ENCODE measurements at regions not wholly inside any gene's neighbourhood (a gene's known extent, or its start where the extent isn't known, plus 50 kb on each side); places are given as distances from the start of the nearest gene placed in this dataset.

- no peak for TF ChIP-seq NR1H2 (CRISPR knock-in tag; IDR thresholded peaks at IDR 0.05)
These were observed 493.3 kb downstream of the MAFB start (continued) for GRCh38 chr20:40195742-40196141.

DNA sequence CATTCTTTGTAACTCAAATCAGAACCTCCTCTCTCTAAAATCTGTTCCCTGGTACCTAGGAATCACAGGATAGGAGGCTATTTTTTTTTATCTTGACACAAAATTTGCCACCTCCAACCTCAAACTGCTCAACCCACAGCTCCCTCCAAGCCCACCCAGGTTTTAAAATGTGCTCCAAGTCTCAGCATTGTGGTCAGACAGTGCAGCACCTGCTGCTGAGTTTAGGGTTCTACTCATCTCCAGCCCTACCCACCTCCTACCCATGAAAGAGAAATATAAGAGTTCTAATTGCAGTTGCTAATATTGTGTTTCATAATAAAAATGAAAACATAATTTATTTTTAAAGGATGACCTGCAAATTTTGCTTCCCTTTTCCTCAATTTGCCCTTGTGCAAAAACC, 496.5 kb downstream of the MAFB start:
- Mint-ChIP-seq H3K9me3 (no peaks in the 10 kb centered on the region), H3K27ac (no peak overlapping the region), H3K27me3 (ENCODE audit: low read depth) (no peaks in the 10 kb centered on the region), H3K4me1 (peaks cover 13% of the 10 kb centered on the region), H3K4me3 (no peak overlapping the region), H3K36me3 (0 out of 2 replicates have a peak, but pooled peaks cover 3% of the 10 kb centered on the region)
- ATAC-seq = no peak
- ChIA-PET CTCF (interaction anchor here (1.4 kb wide), 1 partner anchor 11 kb away, joined by 5 read pairs; no protein-coding TSS in a partner anchor), POLR2A (no interaction called here)
- DNase-seq (ENCODE audit: low spot score) = no peak
- no peak for TF ChIP-seq ATF6 (CRISPR knock-in tag; IDR thresholded peaks at IDR 0.05)
- TF ChIP-seq GTF2I (CRISPR knock-in tag; conservative IDR thresholded peaks at IDR 0.05) = no peak
- no peak for TF ChIP-seq E2F4 (CRISPR knock-in tag; IDR thresholded peaks at IDR 0.05; ENCODE audit: borderline replicate concordance, low read depth)
- no peak for TF ChIP-seq IRF2 (CRISPR knock-in tag; IDR thresholded peaks at IDR 0.05; ENCODE audit: borderline replicate concordance, low read depth)
- TF ChIP-seq, protein P1, sequence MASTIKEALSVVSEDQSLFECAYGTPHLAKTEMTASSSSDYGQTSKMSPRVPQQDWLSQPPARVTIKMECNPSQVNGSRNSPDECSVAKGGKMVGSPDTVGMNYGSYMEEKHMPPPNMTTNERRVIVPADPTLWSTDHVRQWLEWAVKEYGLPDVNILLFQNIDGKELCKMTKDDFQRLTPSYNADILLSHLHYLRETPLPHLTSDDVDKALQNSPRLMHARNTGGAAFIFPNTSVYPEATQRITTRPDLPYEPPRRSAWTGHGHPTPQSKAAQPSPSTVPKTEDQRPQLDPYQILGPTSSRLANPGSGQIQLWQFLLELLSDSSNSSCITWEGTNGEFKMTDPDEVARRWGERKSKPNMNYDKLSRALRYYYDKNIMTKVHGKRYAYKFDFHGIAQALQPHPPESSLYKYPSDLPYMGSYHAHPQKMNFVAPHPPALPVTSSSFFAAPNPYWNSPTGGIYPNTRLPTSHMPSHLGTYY (CRISPR knock-in tag; IDR thresholded peaks at IDR 0.05) = no peak
- TF ChIP-seq, protein P2, sequence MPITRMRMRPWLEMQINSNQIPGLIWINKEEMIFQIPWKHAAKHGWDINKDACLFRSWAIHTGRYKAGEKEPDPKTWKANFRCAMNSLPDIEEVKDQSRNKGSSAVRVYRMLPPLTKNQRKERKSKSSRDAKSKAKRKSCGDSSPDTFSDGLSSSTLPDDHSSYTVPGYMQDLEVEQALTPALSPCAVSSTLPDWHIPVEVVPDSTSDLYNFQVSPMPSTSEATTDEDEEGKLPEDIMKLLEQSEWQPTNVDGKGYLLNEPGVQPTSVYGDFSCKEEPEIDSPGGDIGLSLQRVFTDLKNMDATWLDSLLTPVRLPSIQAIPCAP (CRISPR knock-in tag; IDR thresholded peaks at IDR 0.05) = no peak
- TF ChIP-seq STAT6 (CRISPR knock-in tag; conservative IDR thresholded peaks at IDR 0.05; ENCODE audit: low read depth) = no peak
- TF ChIP-seq TEAD4 (CRISPR knock-in tag; IDR thresholded peaks at IDR 0.05) = no peak
- no peak for TF ChIP-seq EMX1 (CRISPR knock-in tag; IDR thresholded peaks at IDR 0.05)
- TF ChIP-seq OVOL2 (CRISPR knock-in tag; IDR thresholded peaks at IDR 0.05; ENCODE audit: borderline replicate concordance) = no peak
- no peak for TF ChIP-seq GRHL2 (CRISPR knock-in tag; IDR thresholded peaks at IDR 0.05; ENCODE audit: insufficient replicate concordance, severe bottlenecking)

DNA sequence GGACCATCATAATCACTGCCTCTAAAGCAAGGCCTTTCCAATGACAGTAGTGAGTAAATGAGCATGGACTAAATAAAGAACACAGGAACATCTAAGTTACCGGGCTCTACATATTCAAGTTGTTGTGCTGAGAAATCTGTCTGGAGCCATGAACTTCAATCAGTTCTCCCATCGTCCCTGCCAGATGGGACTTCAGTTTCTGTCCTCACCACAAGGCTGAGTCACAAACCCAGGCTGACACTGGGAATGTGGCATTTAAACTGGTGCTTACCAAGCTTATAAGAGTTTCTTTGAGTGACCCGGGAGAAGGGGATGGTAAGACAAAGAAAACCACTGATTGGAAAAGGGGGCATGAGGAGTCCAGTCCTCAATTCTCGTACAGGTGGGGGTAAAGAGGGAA, 497.0 kb downstream of the MAFB start:
- peaks cover 8% of the 10 kb centered on the region for H3K4me1 Mint-ChIP-seq
- H3K9me3 Mint-ChIP-seq = no peaks in the 10 kb centered on the region
- no peak overlapping the region for H3K4me3 Mint-ChIP-seq
- no peak overlapping the region for H3K27ac Mint-ChIP-seq
- H3K27me3 Mint-ChIP-seq (ENCODE audit: low read depth) = no peaks in the 10 kb centered on the region
- ATAC-seq (no peak), DNase-seq (ENCODE audit: low spot score) (no peak)
- ChIA-PET POLR2A (no interaction called here), CTCF (interaction anchor here (1.4 kb wide), 1 partner anchor 11 kb away, joined by 5 read pairs; no protein-coding TSS in a partner anchor)
- 0 out of 2 replicates have a peak, but pooled peaks cover 3% of the 10 kb centered on the region for H3K36me3 Mint-ChIP-seq
- no peak for TF ChIP-seq ZNF425 (CRISPR knock-in tag; conservative IDR thresholded peaks at IDR 0.05)
- no peak for TF ChIP-seq ZNF416 (CRISPR knock-in tag; IDR thresholded peaks at IDR 0.05)
- TF ChIP-seq NR1H2 (CRISPR knock-in tag; IDR thresholded peaks at IDR 0.05) = no peak
- TF ChIP-seq NFYB (CRISPR knock-in tag; conservative IDR thresholded peaks at IDR 0.05; ENCODE audit: low read depth) = no peak
- no peak for TF ChIP-seq MAX (CRISPR knock-in tag; IDR thresholded peaks at IDR 0.05)
- TF ChIP-seq CBFB (CRISPR knock-in tag; IDR thresholded peaks at IDR 0.05; ENCODE audit: low read depth) = no peak
- TF ChIP-seq, protein P3, sequence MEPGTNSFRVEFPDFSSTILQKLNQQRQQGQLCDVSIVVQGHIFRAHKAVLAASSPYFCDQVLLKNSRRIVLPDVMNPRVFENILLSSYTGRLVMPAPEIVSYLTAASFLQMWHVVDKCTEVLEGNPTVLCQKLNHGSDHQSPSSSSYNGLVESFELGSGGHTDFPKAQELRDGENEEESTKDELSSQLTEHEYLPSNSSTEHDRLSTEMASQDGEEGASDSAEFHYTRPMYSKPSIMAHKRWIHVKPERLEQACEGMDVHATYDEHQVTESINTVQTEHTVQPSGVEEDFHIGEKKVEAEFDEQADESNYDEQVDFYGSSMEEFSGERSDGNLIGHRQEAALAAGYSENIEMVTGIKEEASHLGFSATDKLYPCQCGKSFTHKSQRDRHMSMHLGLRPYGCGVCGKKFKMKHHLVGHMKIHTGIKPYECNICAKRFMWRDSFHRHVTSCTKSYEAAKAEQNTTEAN (CRISPR knock-in tag; IDR thresholded peaks at IDR 0.05) = no peak
- TF ChIP-seq AR (CRISPR knock-in tag; IDR thresholded peaks at IDR 0.05) = no peak

Measured in WTC11 (cell line).